Cerebellar cortex (tissue), 1 donor: ENCODE measurements at regions not wholly inside any gene's neighbourhood (a gene's known extent, or its start where the extent isn't known, plus 50 kb on each side); places are given as distances from the start of the nearest gene placed in this dataset.

Source experiments
- DNase-seq: peaks from one replicate; pipeline ENCODE4 v3.0.0-alpha.2; 2015; ENCODE audit warnings: low spot score

DNA sequence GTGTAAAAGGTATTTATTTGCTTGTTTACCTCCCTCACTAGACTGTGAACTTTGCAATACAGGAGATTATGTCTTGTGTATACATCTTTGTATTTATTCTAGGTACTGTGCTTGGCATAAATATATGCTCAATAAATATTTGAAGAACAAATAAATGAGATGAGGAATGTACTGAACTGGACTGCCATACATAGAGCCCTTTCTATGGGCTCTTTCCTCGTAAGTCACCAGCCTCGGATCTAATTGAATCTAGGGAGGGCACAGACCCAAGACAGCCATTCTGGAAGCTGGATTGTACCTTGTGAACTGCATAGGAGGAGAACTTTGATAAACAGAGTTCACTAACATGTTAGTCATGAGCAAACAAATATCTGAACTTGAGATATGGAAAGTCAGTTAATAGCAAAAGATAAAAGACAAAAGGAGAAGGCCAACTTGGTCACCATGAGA is 503.9 kb downstream of the INSC start:
- DNase-seq = no peak

DNA sequence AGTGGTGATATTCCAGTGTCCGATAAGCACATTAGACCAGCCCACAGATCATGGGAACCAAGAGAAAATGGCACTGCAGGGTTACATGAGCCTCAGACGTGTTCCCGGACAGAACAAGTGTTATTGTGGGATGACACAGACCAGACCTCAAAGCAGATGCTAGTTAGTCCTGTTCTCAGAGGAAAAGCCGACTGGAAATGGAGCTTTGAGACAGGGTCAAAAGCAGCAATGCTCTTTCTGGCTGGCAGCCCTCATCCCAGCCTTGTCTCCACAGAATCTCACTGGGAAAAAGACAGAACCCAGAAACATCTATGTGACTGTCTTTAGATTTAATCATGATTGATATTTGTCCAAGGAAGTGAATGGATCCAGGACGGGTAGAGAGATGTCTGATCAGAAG is 506.8 kb downstream of the INSC start:
- no peak for DNase-seq

DNA sequence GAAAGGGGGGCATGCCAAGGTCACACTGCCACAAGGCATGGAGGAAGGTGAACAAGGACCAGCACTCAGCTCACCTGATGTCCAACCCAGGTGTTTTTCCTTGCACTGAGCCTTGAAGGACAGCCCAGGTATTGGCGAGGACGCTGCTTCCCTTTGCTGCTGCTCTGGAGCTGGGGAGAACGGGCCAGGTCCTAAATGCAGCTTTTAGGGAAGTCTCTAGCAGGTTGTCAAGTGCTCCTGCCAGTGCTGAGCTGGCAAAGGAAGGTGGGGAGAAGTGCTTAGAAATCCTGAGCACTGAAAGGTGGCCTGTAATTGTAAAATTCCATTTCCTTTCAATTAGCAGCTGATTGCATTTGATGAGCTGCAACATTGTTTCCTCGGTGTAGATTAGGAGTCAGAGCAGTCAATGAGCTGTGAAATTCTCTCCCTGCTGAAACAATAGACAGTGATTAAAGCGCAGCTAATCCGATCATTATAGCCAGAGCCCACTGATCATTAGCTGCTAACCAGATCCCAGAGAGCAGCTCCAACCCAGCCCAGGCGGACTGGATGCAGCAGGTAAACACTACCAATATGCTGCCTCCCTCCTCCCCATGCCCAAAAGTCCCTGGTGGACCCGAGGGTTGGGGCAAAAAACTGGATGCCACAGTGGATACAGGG is 507.6 kb downstream of the INSC start:
- DNase-seq = no peak

DNA sequence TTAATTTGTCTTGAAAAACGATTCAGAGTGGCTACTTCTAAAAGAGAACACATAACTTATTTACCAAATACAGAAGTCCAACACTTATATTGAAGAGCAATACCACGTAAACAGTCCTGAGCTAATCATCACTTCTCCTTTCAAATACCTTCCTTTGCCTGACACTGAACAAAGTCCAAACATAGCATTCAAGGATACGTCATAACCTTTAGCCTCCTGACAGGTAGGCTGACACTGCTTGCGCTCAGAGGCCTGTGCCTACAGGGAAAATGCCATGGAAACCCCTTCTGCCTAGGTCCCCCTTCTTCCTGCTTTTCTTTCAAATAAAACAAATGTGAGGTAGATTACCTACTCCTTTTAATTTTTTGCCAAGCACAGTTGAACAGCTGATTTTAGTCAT is 510.0 kb downstream of the INSC start:
- no peak for DNase-seq

DNA sequence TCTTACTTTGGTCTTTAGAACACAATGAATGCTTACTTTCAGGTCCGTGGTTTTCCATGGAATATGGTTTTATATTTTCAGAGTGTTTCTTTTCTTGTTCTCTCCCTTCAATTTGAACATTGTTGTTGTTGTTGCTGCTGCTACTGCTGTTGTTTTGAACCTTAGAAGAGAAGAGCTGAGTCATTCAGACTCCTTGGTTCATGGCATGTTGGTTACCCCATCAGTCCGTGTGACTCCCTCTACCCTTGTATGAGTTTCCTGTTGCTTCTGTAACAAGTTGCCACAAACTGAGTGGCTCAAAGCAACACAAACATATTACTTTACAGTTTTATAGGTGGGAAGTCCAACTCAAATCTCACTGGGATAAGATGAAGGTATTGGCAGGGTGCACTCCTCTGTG is 511.0 kb downstream of the INSC start:
- no peak for DNase-seq

DNA sequence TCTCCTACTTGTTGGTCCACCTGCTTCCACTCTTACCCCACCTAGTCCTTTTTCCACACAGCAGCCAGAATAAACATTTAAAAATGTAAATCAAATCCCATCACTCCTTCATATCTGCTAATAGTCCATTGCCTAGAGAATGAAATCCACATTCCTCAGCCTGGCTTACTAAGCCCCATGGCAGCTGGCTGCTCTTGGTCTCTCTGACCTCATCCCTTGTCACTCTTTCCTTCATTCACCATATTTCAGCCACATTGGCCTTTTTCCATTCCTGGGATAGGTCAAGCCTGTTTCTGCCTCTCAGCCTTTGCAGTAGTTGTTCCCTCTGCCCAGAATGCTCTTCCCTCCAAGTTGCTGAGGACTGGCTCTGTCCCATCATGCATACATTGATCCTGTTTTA is 512.8 kb downstream of the INSC start:
- DNase-seq = no peak

DNA sequence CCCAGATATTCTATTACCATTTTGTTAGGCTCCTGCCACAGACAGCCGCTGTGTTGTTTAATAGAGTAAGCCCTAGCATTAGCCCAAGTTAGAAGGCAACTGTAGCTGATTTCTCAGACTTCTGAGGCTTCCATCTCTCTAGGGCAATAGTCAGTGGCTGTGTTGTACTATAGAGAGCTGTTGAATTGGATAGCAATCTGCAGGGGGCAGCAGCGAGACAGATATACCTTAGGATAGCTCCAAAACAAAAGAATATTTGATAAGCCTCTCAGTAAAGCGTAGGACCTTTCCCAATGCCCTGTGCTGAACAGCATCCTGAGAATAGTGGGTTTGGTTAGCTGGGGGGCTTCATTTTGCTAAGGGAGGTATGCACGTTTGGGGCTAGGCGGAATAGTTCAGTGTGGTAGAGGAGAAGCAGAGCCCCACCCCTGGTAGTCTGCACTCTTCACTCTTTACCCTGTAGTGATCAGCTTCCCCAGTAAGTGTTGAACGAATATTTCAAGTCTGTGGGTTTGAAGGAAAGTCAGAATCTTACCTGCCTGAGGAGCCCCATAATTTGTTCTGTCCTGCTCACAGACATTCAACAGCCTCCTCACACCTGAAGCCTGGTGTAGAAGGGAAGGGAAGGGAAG is 515.1 kb downstream of the INSC start:
- peak; percentile 14 for DNase-seq

DNA sequence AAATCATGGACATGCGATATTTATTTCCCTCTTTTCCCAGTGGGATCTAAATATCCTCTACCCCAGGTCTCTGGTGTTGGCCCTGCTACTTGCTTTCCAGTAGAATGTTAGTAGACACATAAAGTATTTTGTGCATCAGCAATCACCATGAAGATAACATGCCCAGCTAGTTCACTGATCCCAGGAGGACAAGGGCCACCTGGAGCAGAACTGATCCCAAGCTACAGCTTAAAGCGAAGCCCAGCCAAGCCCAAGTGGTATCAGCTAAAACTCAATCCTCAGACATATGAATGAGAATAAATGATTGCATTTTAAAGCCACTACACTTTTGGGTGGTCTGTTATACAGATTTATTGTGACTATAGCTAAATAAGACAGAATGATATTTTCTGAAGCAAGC is 516.2 kb downstream of the INSC start:
- DNase-seq = no peak

DNA sequence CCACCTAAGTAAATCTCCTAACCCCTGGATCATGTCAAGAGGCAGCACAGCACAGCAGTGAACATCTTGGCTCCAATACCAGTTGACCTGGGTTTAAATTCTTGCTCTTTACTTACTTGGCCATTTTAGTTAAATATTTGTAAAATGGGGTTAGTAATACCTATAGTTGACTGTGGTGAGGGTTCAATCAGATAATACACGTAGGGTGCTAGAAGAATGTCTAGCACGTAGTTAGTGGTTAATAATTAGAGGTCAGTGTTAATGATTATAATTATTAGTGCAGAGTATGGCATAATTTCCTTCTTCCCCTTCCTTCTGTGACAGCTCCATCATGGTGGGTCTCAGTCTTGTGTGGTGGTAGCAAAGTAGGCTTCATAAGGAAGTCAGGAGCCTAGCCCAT is 520.8 kb downstream of the INSC start:
- DNase-seq = no peak

DNA sequence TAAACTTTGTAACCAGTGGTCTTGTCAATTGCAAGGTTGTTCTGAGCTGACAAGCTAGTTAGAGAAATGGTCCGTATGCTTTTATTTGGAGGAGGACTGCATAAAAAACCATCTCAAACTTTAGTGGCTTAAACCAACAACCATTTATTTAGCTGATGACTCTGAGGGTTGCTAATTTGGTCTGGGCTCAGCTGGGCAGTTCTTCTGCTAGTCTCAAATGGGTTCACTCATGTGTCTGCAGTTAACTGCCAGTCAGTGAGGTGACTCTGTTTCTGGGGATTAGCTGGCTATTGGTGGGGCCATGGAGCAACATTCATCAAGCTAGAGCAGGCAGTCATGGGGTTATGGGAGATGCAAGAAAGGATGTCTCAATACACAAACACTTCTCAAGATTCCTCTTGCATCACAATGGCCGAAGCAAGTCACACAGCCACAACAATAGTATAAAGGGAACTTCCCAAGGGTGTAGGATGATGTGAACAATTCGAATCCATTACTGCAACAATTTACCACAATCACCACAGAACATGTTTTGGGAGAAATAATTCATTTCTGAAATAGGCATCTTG is 521.9 kb downstream of the INSC start:
- no peak for DNase-seq

DNA sequence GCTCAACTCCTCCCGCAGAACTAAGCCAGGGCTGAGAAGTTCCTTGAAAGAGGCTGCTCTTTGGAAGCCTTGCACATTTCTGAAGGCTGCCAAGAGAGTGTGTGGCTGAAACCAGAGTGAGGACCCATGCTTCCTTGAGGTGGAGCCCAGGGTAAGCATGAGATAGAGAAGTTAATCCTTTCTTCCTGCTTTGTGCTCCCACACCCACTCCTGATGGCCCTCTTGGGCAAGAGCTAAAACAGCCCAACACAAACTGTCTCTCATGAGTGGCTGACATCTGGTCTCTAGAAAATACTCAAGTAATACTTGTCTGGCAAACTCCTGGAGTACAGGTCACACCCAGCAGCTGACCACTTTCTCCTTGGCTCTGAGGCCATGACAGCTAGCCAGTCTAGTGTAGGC is 523.7 kb downstream of the INSC start:
- DNase-seq = no peak

DNA sequence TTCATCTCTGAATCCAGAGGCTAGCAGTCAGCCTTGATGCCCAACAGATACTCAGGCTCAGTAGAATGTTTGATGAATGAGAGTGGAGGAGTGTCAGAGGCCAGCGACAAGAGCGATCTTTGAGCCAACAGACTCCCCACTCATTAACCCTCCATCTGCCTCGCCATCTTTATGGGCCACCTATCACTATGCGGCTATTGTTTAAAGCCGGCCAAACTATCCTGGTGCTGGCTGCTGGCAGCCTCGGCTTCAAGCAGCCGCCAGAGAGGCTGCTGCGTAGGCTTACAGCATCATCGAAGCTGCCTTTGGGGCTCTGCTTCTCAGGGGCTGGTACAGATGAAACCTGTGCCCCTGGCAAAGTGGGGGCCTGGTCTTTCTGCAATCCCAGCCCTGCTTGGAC is 525.6 kb downstream of the INSC start:
- no peak for DNase-seq

DNA sequence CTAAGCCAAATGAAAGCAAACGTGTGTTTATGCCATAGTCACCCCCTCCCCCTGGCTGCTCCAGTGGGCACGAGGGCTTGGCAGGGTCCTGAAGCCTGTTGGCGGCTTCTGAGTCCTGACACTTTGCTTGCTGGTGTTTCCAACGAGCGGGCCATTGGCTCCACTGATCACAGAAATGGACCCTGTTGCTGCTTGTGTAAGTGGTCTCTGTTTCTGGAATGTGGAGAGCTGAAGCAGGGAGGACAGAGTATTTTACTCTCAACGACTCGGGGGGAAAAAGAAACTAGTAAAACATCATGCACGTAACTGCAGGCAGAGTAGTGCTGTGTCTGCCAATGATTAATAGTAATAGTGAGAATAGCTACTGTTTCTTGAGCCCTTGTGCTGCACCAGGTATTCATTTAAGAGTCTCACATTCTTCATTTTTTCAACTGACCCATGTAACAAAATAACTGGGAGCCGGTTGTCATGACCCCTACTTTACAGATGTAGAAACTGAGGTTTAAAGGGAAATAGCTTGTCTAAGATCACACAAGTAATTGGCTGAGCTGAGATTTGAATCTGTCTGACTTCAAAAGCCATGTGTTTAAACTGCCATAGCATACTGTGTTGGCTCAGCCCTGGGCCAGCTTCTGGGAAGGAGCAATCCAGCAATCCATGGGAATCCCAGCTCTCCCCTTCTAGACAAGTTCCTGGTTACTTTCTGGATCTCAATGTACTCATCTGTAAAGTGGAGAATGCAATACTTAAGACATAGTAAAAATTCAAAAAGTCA is 526.7 kb downstream of the INSC start:
- DNase-seq = no peak

DNA sequence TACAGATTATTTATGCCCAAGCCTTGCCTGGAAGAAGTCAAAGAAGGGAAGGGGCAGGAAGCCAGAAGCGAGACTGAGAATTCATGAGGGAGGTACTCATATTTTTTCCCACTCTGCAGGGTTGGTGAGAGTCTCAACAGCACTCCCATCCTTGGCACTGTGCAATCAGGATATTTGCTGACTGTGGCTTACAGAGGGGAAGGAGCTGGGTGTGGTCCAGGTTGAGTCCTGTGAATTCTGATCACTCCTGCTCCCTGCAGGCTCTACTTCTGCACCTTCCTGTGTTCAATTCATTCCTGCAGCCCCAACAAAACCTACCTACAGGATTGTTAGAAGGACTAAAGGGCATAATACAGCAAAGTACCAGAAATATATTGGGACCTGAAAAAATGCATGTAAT is 530.5 kb downstream of the INSC start:
- no peak for DNase-seq

DNA sequence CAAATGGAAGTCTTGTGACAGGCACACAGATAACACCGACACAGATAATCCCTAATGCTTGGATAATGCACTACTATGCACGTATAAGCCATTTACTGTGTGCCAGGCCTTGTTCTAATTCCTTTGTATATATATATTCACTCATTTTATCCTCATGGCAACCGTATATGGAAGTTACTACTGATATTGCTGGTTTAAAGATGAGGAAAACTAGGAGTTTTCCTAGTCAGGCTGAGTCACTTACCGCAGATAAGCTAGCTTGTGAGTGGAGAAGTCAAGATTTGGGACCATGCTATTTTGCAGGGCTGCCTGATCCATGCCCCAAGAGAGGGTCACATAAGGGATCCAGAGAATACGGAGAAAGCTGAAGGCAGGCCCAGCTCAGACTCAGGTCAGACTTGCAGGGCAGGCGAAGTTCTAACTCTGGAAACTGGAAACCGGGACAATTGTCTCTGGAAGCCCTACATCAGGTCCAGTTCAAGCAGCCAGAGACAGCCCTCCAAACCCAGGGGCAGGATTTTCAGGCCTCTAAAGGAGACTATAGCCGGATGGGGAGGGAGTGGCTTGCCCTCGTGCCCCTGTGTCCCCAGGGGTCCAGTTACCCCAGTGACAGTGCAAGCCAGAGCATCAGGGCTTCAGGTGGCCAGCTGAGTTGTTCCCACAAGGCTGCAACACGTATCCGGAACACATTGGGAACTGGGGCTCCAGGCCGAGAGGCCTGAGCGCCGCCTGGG is 534.8 kb downstream of the INSC start:
- no peak for DNase-seq

DNA sequence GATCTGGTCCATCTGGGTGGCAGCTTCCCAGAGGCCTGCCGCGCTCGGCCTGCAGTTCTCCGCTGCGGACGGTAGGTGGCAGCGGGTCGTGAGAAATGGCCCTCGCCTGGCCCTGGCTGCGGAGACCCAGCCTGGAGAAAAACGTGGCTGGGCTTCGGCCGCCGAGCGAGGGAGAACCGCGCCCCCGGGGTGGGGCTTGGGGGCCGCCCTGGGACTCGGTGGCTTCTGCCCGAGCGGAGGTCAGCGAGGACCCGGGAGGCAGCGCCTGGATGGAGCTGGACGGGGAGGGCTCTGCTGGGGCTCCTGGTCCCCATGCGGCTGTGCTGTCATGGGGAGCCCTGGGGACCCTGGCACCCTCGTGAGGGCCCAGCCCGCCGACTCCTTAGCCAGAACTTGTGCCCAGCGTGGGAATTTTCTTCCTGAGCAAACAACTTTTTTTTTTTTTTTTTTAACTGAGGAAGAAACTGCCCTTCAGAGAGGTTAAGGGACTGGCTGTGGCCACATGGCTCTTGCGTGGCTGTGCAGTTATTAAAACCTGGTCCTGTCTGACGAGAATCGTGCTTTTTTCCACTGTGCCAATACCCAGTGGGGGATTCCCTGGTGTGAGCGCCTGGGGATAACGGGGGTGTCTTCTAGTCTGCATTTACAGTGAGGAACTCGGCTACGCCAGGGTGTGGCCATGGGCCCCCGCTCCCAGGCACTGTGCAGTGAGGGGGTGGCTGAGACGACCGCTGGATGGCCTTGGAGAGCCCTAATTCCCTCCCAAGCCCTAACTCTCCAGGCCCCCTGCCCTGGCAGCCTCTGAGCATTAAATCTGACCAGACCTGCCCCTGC is 535.6 kb downstream of the INSC start:
- DNase-seq = peak; percentile 85

DNA sequence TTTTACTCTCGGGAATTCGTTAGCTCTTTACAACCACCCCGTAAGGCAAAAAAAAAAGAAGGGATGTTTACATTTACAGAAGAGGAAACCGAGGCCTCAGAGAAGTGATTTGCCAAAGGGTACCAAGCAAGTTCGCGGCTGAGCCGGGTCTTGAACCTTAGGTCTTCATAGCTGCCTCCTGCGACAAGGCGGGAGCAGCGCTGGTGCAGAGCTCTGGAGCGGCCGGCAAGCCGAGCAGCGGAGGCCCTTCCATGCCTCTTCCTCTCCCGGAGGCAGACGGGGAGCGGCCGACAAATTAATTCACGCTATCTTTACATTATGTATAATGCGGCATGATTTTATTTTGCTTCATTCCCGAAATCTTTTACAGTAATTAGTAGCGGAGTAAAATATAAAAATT is 536.3 kb downstream of the INSC start:
- no peak for DNase-seq

DNA sequence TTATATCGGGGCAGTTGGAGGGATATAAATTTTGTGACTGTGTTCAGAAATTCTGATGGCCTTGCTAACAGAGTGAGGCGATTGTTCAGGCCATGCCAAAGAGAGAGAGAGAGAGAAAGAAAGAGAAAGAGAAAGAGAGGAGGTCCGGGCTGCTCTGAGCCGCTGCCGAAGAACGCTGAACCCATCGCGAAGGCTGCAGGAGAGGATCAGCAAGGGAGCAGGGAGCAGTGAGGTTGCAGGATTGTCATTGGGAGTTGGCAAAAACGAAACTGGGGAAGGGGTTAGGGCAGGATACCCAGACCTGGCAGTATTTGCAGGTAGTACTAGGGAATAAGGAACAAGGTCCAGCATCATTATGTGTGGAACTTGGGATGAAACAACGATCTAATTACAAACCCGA is 537.1 kb downstream of the INSC start:
- DNase-seq = no peak

DNA sequence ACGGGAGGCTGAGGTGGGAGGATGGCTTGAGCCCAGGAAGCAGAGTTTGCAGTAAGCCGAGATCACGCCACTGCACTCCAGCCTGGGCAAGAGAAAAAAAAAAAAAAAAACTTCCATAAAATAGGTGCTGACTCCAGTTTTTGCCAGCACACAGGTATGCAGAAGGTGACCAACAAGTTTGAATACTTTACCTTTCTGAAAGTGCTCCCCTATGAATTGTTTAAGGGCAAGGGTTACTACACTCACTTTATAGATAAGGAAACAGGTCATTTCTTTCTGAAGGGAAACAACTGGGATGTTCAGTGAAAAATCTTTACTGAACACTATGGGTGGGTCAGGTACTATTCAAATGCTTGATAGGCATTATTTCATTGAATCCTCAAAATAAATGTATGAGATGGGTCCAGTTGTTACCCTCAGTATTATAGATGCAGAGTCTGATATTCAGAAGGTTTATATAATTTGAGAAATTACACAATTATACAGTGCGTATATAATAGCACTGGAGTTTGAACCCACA is 538.5 kb downstream of the INSC start:
- DNase-seq = no peak

DNA sequence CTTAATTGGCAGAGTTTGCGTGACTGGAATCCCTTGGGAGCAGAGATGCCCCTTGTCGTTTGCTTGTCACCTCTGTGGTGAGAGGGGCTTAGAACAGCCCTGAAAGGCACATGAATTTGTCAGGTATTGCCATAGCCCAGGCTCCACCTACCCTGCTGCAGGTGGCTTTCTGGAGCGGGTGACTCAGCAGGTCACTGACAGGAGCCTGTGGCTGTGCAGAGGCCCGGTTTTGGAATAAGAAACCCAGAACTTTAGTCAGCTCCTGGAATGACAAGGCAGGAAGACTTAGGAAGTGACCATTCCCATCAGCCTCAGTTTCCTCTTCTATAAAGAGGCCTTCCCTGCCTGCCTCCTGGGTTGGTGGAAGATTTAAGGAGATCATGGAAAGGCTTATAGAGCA is 539.7 kb downstream of the INSC start:
- no peak for DNase-seq

DNA sequence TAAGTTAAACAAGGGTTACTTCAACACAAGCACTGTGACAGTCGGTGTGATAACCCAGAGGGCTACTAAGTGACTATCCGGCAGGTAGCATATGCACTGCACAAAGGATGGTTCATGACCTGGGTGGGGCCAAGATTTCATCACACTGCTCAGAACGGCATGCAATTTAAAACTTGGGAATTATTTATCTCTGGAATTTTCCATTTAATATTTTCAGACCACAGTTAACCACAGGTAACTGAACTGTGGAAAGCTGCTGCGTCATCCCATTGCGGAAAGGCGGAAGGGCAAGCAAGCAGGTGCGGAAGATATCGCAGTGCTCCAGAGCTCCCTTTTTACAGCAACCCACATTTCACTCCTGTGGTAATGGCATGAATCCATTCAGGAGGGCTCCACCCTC is 540.8 kb downstream of the INSC start:
- DNase-seq = no peak
